ENCODE measurements at regions not wholly inside any gene's neighbourhood (a gene's known extent, or its start where the extent isn't known, plus 50 kb on each side); places are given as distances from the start of the nearest gene placed in this dataset.

GRCh38 chr6:122066200-122066599 lies 333.3 kb upstream of the HSF2 start:
- no peak for DNase-seq (ENCODE audit: low spot score)

- no peak for DNase-seq (ENCODE audit: low spot score)
Observed at GRCh38 chr6:122068291-122068769, 331.1 kb upstream of the HSF2 start.

GRCh38 chr6:122069932-122070331 lies 329.5 kb upstream of the HSF2 start:
- DNase-seq (ENCODE audit: low spot score) = no peak

GRCh38 chr6:122072014-122072647 lies 327.3 kb upstream of the HSF2 start:
- DNase-seq (ENCODE audit: low spot score) = no peak

- DNase-seq (ENCODE audit: low spot score) = no peak
Observed at GRCh38 chr6:122075084-122075838, 324.2 kb upstream of the HSF2 start.

GRCh38 chr6:122075917-122076316 lies 323.5 kb upstream of the HSF2 start:
- no peak for DNase-seq (ENCODE audit: low spot score)

GRCh38 chr6:122077603-122078002 lies 321.8 kb upstream of the HSF2 start:
- DNase-seq (ENCODE audit: low spot score) = no peak

- no peak for DNase-seq (ENCODE audit: low spot score)
Observed at GRCh38 chr6:122078481-122078880, 321.0 kb upstream of the HSF2 start.

GRCh38 chr6:122079916-122080315 lies 319.5 kb upstream of the HSF2 start:
- DNase-seq (ENCODE audit: low spot score) = no peak

GRCh38 chr6:122081921-122082320 lies 317.5 kb upstream of the HSF2 start:
- DNase-seq (ENCODE audit: low spot score) = no peak

GRCh38 chr6:122082370-122082769 lies 317.1 kb upstream of the HSF2 start:
- DNase-seq (ENCODE audit: low spot score) = no peak

- no peak for DNase-seq (ENCODE audit: low spot score)
Observed at GRCh38 chr6:122092366-122092765, 307.1 kb upstream of the HSF2 start.

GRCh38 chr6:122098201-122098678 lies 301.2 kb upstream of the HSF2 start:
- DNase-seq (ENCODE audit: low spot score) = no peak

GRCh38 chr6:122102026-122102425 lies 297.4 kb upstream of the HSF2 start:
- DNase-seq (ENCODE audit: low spot score) = no peak

GRCh38 chr6:122107256-122107852 lies 292.1 kb upstream of the HSF2 start:
- DNase-seq (ENCODE audit: low spot score) = no peak

GRCh38 chr6:122109075-122109474 lies 290.4 kb upstream of the HSF2 start:
- DNase-seq (ENCODE audit: low spot score) = no peak

GRCh38 chr6:122114717-122115116 lies 284.7 kb upstream of the HSF2 start:
- no peak for DNase-seq (ENCODE audit: low spot score)

- DNase-seq (ENCODE audit: low spot score) = no peak
Observed at GRCh38 chr6:122116119-122116834, 283.2 kb upstream of the HSF2 start.

GRCh38 chr6:122116835-122117627 lies 282.4 kb upstream of the HSF2 start:
- no peak for DNase-seq (ENCODE audit: low spot score)

- DNase-seq (ENCODE audit: low spot score) = no peak
Observed at GRCh38 chr6:122118945-122119506, 280.4 kb upstream of the HSF2 start.

- DNase-seq (ENCODE audit: low spot score) = no peak
Observed at GRCh38 chr6:122122202-122122601, 277.2 kb upstream of the HSF2 start.

Data from SW480 (cell line).